Liver (tissue), 8 donors: ENCODE measurements at regions not wholly inside any gene's neighbourhood (a gene's known extent, or its start where the extent isn't known, plus 50 kb on each side); places are given as distances from the start of the nearest gene placed in this dataset.

Experiments
- DNase-seq: peaks from one replicate; pipeline ENCODE4 v3.0.0-alpha.2; 2017; ENCODE audit warnings: low spot score
- H3K27ac ChIP-seq, 2 donors: one replicate each; pipeline ENCODE4 v1.7.0; 2013; ENCODE audit warnings: inconsistent platforms in 2 of 2, low read length in 2 of 2, control low read depth in 1 of 2, low read depth in 1 of 2, mild to moderate bottlenecking in 1 of 2
- H3K27me3 ChIP-seq, 4 donors: one replicate each; pipeline versions ENCODE4 v1.6.1 to v1.7.0; 2013; ENCODE audit warnings: low read length in 3 of 4, inconsistent platforms in 1 of 4, mild to moderate bottlenecking in 1 of 4, moderate library complexity in 1 of 4; ENCODE audit not compliant: control insufficient read depth in 4 of 4, insufficient read depth in 4 of 4
- H3K36me3 ChIP-seq, 4 donors: one replicate each; pipeline versions ENCODE4 v1.6.1 to v1.7.0; 2013; ENCODE audit warnings: low read length in 3 of 4, mild to moderate bottlenecking in 3 of 4, low read depth in 1 of 4, moderate library complexity in 1 of 4; ENCODE audit not compliant: control insufficient read depth in 4 of 4, insufficient read depth in 3 of 4
- H3K4me1 ChIP-seq, 4 donors: one replicate each; pipeline versions ENCODE4 v1.6.1 to v1.7.0; 2013; ENCODE audit warnings: low read length in 3 of 4, mild to moderate bottlenecking in 3 of 4, moderate library complexity in 1 of 4; ENCODE audit not compliant: control insufficient read depth in 4 of 4, insufficient read depth in 4 of 4
- H3K4me3 ChIP-seq, 3 donors: one replicate each; pipeline versions ENCODE4 v1.6.1 to v1.7.0; 2013; ENCODE audit warnings: low read length in 3 of 3, control low read depth in 1 of 3, low read depth in 1 of 3, mild to moderate bottlenecking in 1 of 3
- H3K9ac ChIP-seq, 2 donors: one replicate each; pipeline ENCODE4 v1.7.0; 2013; ENCODE audit warnings: low read length in 2 of 2, mild to moderate bottlenecking in 2 of 2, moderate library complexity in 2 of 2, control low read depth in 1 of 2, low read depth in 1 of 2
- H3K9me3 ChIP-seq, 4 donors: one replicate each; pipeline versions ENCODE4 v1.6.1 to v1.7.0; 2013; ENCODE audit warnings: low read length in 3 of 4; ENCODE audit not compliant: control insufficient read depth in 4 of 4
- EGR1 ChIP-seq, 2 donors: IDR thresholded peaks; 2 replicates each; pipeline ENCODE4 v1.6.1; 2016 to 2018; ENCODE audit warnings: antibody characterized with exemption in 2 of 2, low read depth in 2 of 2
- FOXA1 ChIP-seq: IDR thresholded peaks from 2 replicates; pipeline ENCODE4 v1.6.1; 2016; ENCODE audit warnings: antibody characterized with exemption
- FOXA2 ChIP-seq: IDR thresholded peaks from 2 replicates; pipeline ENCODE4 v1.6.1; 2016; ENCODE audit warnings: antibody characterized with exemption
- GABPA ChIP-seq, 2 donors: IDR thresholded peaks in 1 of 2; conservative IDR thresholded peaks in 1 of 2; 2 replicates each; pipeline ENCODE4 v1.6.1; 2016; ENCODE audit warnings: antibody characterized with exemption in 2 of 2, mild to moderate bottlenecking in 1 of 2, moderate library complexity in 1 of 2
- HNF4A ChIP-seq, 2 donors: conservative IDR thresholded peaks; 2 replicates each; pipeline ENCODE4 v1.6.1; 2016; ENCODE audit warnings: antibody characterized with exemption in 2 of 2, mild to moderate bottlenecking in 2 of 2
- HNF4G ChIP-seq: IDR thresholded peaks from 2 replicates; pipeline ENCODE4 v1.6.1; 2016; ENCODE audit warnings: antibody characterized with exemption
- JUND ChIP-seq, 2 donors: IDR thresholded peaks; 2 replicates each; pipeline ENCODE4 v1.6.1; 2016; ENCODE audit warnings: antibody characterized with exemption in 2 of 2
- NR2F2 ChIP-seq: IDR thresholded peaks from 2 replicates; pipeline ENCODE4 v1.6.1; 2016; ENCODE audit warnings: antibody characterized with exemption
- RAD21 ChIP-seq, 2 donors: IDR thresholded peaks; 2 replicates each; pipeline ENCODE4 v1.6.1; 2016; ENCODE audit warnings: antibody characterized with exemption in 2 of 2, mild to moderate bottlenecking in 2 of 2
- RXRA ChIP-seq, 2 donors: IDR thresholded peaks; 2 replicates each; pipeline ENCODE4 v1.6.1; 2017 to 2018; ENCODE audit warnings: antibody characterized with exemption in 2 of 2, mild to moderate bottlenecking in 1 of 2
- SP1 ChIP-seq: IDR thresholded peaks from 2 replicates; pipeline ENCODE4 v1.6.1; 2018; ENCODE audit warnings: antibody characterized with exemption, mild to moderate bottlenecking
- YY1 ChIP-seq: IDR thresholded peaks from 2 replicates; pipeline ENCODE4 v1.6.1; 2016; ENCODE audit warnings: antibody characterized with exemption, mild to moderate bottlenecking
- WGBS: extraction: QIAGEN DNeasy Blood & Tissue Kit; methylation state at CpG from one replicate; pipeline ENCODE4 v1.1.7; 2013; 5-methylcytosine and 5-hydroxymethylcytosine counted together
- TF ChIP-seq, protein P1 (sequence below): IDR thresholded peaks from 2 replicates; pipeline ENCODE4 v1.6.1; 2016; ENCODE audit warnings: antibody characterized with exemption
- TF ChIP-seq, protein P2 (sequence below): fragments of 150-350 bp; IDR thresholded peaks from 2 replicates; pipeline ENCODE4 v1.5.1; 2017; ENCODE audit warnings: improper control_type of control experiment, low read depth, low read length; ENCODE audit not compliant: missing input control
- TF ChIP-seq, protein P3 (sequence below): IDR thresholded peaks from 2 replicates; pipeline ENCODE4 v1.6.1; 2016; ENCODE audit warnings: antibody characterized with exemption
- TF ChIP-seq, protein P4 (sequence below): IDR thresholded peaks from 2 replicates; pipeline ENCODE4 v1.6.1; 2016; ENCODE audit warnings: antibody characterized with exemption
- TF ChIP-seq, protein P5 (sequence below): IDR thresholded peaks from 2 replicates; pipeline ENCODE4 v1.6.1; 2016; ENCODE audit warnings: antibody characterized with exemption, mild to moderate bottlenecking
- donor health status: healthy.
- donor health status: healthy.
- donor health status: healthy.
- donor health status: healthy.
- donor health status: healthy.

DNA sequence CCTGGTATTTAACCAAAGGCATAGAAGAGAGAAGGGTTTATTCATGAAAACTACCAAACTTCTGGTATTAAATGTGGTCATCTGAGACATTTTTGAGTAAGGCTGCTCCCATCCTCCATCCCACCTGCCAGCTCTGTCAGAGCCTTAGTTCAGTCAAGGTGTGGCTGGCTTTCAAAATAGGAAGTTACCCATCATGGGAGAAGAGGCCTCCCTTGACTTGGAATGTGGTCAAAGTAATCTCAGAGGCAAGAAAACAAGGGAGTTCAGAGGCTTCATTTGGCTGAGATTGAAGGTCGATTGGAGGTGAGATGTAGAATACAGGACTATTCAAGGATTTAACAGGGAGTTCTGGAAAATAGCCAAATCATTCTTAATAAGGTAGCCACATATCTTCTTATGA, 540.4 kb upstream of the ARRDC4 start:
- Histone ChIP-seq H3K4me1 (no peaks in the 10 kb centered on the region), H3K27me3 (peaks cover 0 to 2% (median 0%) of the 10 kb centered on the region in 4 donors), H3K27ac (no peak overlapping the region), H3K9me3 (no peaks in the 10 kb centered on the region), H3K36me3 (no peaks in the 10 kb centered on the region), H3K4me3 (no peak overlapping the region), H3K9ac (no peak overlapping the region)
- no peak for DNase-seq
- TF ChIP-seq GABPA (IDR thresholded peaks at IDR 0.05 in 1 of 2, conservative IDR thresholded peaks at IDR 0.05 in 1 of 2) (no peak), SP1 (no peak), RAD21 (IDR thresholded peaks at IDR 0.05) (no peak), FOXA1 (no peak), JUND (IDR thresholded peaks at IDR 0.05) (no peak), RXRA (IDR thresholded peaks at IDR 0.05) (no peak)
- TF ChIP-seq, protein P1, sequence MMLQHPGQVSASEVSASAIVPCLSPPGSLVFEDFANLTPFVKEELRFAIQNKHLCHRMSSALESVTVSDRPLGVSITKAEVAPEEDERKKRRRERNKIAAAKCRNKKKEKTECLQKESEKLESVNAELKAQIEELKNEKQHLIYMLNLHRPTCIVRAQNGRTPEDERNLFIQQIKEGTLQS: no peak
- TF ChIP-seq, protein P2, sequence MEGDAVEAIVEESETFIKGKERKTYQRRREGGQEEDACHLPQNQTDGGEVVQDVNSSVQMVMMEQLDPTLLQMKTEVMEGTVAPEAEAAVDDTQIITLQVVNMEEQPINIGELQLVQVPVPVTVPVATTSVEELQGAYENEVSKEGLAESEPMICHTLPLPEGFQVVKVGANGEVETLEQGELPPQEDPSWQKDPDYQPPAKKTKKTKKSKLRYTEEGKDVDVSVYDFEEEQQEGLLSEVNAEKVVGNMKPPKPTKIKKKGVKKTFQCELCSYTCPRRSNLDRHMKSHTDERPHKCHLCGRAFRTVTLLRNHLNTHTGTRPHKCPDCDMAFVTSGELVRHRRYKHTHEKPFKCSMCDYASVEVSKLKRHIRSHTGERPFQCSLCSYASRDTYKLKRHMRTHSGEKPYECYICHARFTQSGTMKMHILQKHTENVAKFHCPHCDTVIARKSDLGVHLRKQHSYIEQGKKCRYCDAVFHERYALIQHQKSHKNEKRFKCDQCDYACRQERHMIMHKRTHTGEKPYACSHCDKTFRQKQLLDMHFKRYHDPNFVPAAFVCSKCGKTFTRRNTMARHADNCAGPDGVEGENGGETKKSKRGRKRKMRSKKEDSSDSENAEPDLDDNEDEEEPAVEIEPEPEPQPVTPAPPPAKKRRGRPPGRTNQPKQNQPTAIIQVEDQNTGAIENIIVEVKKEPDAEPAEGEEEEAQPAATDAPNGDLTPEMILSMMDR: no peak
- WGBS: 42% methylated on average over 1 of the region's 1 CpG

DNA sequence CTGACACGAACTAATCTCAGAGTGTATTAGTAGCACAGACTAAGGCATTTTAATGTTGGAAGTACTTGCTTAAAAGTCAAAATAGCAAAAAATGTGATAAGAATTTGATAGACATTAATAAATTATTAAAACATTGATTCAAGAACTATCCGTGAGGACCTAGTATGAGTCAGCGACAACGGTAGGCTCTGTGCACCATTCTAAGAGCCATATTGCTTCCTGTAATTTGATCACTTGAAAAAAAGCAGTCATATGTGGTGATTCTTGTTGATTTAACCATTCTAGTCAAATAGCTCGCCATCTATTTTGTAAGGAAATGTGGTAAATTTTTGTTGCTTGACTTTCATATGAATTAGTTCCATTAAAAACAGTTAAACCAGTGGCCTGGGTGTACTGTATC, 534.9 kb upstream of the ARRDC4 start:
- Histone ChIP-seq H3K27ac (no peak overlapping the region), H3K9ac (no peak overlapping the region), H3K4me1 (no peaks in the 10 kb centered on the region), H3K4me3 (no peak overlapping the region), H3K36me3 (no peaks in the 10 kb centered on the region), H3K27me3 (peaks cover 0 to 6% (median 0%) of the 10 kb centered on the region in 4 donors), H3K9me3 (no peaks in the 10 kb centered on the region)
- WGBS: 77% methylated on average over 5 of the region's 5 CpGs
- TF ChIP-seq YY1: no peak
- TF ChIP-seq, protein P3, sequence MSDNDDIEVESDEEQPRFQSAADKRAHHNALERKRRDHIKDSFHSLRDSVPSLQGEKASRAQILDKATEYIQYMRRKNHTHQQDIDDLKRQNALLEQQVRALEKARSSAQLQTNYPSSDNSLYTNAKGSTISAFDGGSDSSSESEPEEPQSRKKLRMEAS: no peak
- TF ChIP-seq NR2F2: no peak
- no peak for DNase-seq

DNA sequence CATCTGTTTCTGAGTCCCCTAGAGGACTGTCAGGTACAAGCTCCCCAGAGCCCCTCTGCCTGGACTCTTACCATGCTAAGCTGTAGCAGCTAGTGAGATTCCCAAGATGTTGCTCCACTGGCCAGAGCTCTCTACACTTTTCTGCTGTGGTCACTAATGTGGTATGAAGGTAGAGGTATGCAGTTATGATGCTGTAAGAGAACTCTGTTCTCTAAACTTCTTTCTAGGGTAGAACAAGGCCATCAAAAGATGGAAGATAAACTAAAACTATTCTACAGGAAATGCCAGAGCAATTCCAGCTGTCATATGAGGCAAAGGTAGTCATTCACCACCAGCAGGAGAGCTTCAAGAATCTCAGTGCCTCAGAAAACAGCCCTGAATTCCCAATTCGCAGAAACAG, 517.4 kb upstream of the ARRDC4 start:
- Histone ChIP-seq H3K27me3 (no peaks in the 10 kb centered on the region), H3K36me3 (no peaks in the 10 kb centered on the region), H3K9me3 (no peaks in the 10 kb centered on the region), H3K9ac (no peak overlapping the region), H3K4me1 (no peaks in the 10 kb centered on the region), H3K4me3 (no peak overlapping the region), H3K27ac (no peak overlapping the region)
- DNase-seq: no peak
- TF ChIP-seq, protein P2: no peak
- TF ChIP-seq SP1 (no peak), HNF4A (conservative IDR thresholded peaks at IDR 0.05) (no peak), JUND (IDR thresholded peaks at IDR 0.05) (no peak), HNF4G (no peak), YY1 (no peak), NR2F2 (no peak), FOXA1 (no peak), GABPA (IDR thresholded peaks at IDR 0.05 in 1 of 2, conservative IDR thresholded peaks at IDR 0.05 in 1 of 2) (no peak), FOXA2 (no peak), EGR1 (IDR thresholded peaks at IDR 0.05; ENCODE audit: low read depth in 2 of 2) (no peak), RXRA (IDR thresholded peaks at IDR 0.05) (no peak)
- TF ChIP-seq, protein P3: no peak
- TF ChIP-seq, protein P1: no peak
- TF ChIP-seq, protein P4, sequence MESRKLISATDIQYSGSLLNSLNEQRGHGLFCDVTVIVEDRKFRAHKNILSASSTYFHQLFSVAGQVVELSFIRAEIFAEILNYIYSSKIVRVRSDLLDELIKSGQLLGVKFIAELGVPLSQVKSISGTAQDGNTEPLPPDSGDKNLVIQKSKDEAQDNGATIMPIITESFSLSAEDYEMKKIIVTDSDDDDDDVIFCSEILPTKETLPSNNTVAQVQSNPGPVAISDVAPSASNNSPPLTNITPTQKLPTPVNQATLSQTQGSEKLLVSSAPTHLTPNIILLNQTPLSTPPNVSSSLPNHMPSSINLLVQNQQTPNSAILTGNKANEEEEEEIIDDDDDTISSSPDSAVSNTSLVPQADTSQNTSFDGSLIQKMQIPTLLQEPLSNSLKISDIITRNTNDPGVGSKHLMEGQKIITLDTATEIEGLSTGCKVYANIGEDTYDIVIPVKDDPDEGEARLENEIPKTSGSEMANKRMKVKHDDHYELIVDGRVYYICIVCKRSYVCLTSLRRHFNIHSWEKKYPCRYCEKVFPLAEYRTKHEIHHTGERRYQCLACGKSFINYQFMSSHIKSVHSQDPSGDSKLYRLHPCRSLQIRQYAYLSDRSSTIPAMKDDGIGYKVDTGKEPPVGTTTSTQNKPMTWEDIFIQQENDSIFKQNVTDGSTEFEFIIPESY: no peak
- TF ChIP-seq, protein P5, sequence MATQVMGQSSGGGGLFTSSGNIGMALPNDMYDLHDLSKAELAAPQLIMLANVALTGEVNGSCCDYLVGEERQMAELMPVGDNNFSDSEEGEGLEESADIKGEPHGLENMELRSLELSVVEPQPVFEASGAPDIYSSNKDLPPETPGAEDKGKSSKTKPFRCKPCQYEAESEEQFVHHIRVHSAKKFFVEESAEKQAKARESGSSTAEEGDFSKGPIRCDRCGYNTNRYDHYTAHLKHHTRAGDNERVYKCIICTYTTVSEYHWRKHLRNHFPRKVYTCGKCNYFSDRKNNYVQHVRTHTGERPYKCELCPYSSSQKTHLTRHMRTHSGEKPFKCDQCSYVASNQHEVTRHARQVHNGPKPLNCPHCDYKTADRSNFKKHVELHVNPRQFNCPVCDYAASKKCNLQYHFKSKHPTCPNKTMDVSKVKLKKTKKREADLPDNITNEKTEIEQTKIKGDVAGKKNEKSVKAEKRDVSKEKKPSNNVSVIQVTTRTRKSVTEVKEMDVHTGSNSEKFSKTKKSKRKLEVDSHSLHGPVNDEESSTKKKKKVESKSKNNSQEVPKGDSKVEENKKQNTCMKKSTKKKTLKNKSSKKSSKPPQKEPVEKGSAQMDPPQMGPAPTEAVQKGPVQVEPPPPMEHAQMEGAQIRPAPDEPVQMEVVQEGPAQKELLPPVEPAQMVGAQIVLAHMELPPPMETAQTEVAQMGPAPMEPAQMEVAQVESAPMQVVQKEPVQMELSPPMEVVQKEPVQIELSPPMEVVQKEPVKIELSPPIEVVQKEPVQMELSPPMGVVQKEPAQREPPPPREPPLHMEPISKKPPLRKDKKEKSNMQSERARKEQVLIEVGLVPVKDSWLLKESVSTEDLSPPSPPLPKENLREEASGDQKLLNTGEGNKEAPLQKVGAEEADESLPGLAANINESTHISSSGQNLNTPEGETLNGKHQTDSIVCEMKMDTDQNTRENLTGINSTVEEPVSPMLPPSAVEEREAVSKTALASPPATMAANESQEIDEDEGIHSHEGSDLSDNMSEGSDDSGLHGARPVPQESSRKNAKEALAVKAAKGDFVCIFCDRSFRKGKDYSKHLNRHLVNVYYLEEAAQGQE: no peak
- 56% methylated on average over 1 of the region's 1 CpG for WGBS
